ENCODE measurements at regions not wholly inside any gene's neighbourhood (a gene's known extent, or its start where the extent isn't known, plus 50 kb on each side); places are given as distances from the start of the nearest gene placed in this dataset.

DNA sequence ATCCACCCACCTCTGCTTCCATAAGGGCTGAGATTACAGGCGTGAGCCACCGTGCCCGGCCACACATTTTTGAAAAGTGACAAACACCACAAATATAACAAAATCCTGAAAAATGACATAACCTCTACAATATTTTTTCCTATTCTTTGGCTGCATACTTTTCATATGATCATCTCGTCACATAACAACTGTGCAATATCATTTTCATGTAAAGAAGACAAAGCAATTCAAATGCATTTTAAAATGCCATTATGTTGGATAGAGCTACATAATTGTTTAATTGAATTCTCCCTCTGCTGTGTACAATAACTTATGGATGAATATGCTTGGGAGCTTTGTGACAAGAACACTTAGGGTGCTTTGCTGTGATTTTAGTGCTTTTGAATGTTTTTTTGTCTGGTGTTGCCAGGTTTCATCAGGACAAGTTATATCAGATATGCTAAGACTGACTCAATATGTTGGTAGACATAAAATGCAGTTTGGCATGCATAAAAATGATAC is 132.9 kb downstream of the CHIC2 start:
- TF ChIP-seq, protein P1, sequence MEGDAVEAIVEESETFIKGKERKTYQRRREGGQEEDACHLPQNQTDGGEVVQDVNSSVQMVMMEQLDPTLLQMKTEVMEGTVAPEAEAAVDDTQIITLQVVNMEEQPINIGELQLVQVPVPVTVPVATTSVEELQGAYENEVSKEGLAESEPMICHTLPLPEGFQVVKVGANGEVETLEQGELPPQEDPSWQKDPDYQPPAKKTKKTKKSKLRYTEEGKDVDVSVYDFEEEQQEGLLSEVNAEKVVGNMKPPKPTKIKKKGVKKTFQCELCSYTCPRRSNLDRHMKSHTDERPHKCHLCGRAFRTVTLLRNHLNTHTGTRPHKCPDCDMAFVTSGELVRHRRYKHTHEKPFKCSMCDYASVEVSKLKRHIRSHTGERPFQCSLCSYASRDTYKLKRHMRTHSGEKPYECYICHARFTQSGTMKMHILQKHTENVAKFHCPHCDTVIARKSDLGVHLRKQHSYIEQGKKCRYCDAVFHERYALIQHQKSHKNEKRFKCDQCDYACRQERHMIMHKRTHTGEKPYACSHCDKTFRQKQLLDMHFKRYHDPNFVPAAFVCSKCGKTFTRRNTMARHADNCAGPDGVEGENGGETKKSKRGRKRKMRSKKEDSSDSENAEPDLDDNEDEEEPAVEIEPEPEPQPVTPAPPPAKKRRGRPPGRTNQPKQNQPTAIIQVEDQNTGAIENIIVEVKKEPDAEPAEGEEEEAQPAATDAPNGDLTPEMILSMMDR (IDR thresholded peaks at IDR 0.05; ENCODE audit: insufficient read depth, low read depth, low read length) = no peak
- TF ChIP-seq EZH2 (IDR thresholded peaks at IDR 0.05; ENCODE audit: insufficient read depth, low read length) = no peak
